ENCODE measurements at regions not wholly inside any gene's neighbourhood (a gene's known extent, or its start where the extent isn't known, plus 50 kb on each side); places are given as distances from the start of the nearest gene placed in this dataset.

GRCh38 chr10:63758080-63758479 is 236.9 kb downstream of the REEP3 start:
- no peaks in the 10 kb centered on the region for H3K79me2 ChIP-seq
- H4K20me1 ChIP-seq (ENCODE audit: insufficient read depth, poor library complexity, severe bottlenecking), result no peaks in the 10 kb centered on the region
- H3K4me3 ChIP-seq, result no peak overlapping the region
- H3K9me2 ChIP-seq (replicated peaks; ENCODE audit: insufficient read depth), result no peaks in the 10 kb centered on the region
- H3K4me1 ChIP-seq (ENCODE audit: insufficient read depth), result peaks cover 4% of the 10 kb centered on the region
- TF ChIP-seq CTCF (IDR thresholded peaks at IDR 0.05; ENCODE audit: poor library complexity) (no peak), EZH2phosphoT487 (IDR thresholded peaks at IDR 0.05; ENCODE audit: low read depth, severe bottlenecking, unreplicated experiment) (no peak), EZH2 (IDR thresholded peaks at IDR 0.05; ENCODE audit: borderline replicate concordance) (no peak)
- H3K27ac ChIP-seq, result no peak overlapping the region
- H3K36me3 ChIP-seq (replicated peaks; ENCODE audit: insufficient read depth, low read depth), result no peaks in the 10 kb centered on the region
- no peaks in the 10 kb centered on the region for H3K27me3 ChIP-seq
- H3K4me2 ChIP-seq, result no peak overlapping the region
- H2AFZ ChIP-seq, result no peak overlapping the region
- WGBS (ENCODE audit: low lambda C conversion rate, missing lambda C conversion rate), result 69% methylated on average over 1 of the region's 1 CpG
- no peaks in the 10 kb centered on the region for H3K9me3 ChIP-seq (ENCODE audit: low read depth)
- no peak for DNase-seq (ENCODE audit: low spot score)

- peaks cover 4% of the 10 kb centered on the region for H3K4me1 ChIP-seq (ENCODE audit: insufficient read depth)
Observed at GRCh38 chr10:63759335-63759734, 238.1 kb downstream of the REEP3 start.

GRCh38 chr10:63760034-63760707 is 239.0 kb downstream of the REEP3 start:
- no peak for TF ChIP-seq CTCF (IDR thresholded peaks at IDR 0.05; ENCODE audit: poor library complexity)
- TF ChIP-seq EZH2phosphoT487 (IDR thresholded peaks at IDR 0.05; ENCODE audit: low read depth, severe bottlenecking, unreplicated experiment), result no peak
- no peak for TF ChIP-seq EZH2 (IDR thresholded peaks at IDR 0.05; ENCODE audit: borderline replicate concordance)
- H3K4me3 ChIP-seq, result no peak overlapping the region
- peaks cover 4% of the 10 kb centered on the region for H3K4me1 ChIP-seq (ENCODE audit: insufficient read depth)
- H3K27me3 ChIP-seq, result no peaks in the 10 kb centered on the region
- no peak for DNase-seq (ENCODE audit: low spot score)
- H3K9me2 ChIP-seq (replicated peaks; ENCODE audit: insufficient read depth), result no peaks in the 10 kb centered on the region
- no peak overlapping the region for H3K4me2 ChIP-seq
- H3K36me3 ChIP-seq (replicated peaks; ENCODE audit: insufficient read depth, low read depth), result no peaks in the 10 kb centered on the region
- no peak overlapping the region for H3K27ac ChIP-seq
- H2AFZ ChIP-seq, result no peak overlapping the region
- no peaks in the 10 kb centered on the region for H3K79me2 ChIP-seq
- H4K20me1 ChIP-seq (ENCODE audit: insufficient read depth, poor library complexity, severe bottlenecking), result no peaks in the 10 kb centered on the region
- WGBS (ENCODE audit: low lambda C conversion rate, missing lambda C conversion rate), result 71% methylated on average over 5 of the region's 5 CpGs
- H3K9me3 ChIP-seq (ENCODE audit: low read depth), result no peaks in the 10 kb centered on the region

More at GRCh38 chr10:63759335-63759734, 238.1 kb downstream of the REEP3 start:
- Histone ChIP-seq H3K36me3 (replicated peaks; ENCODE audit: insufficient read depth, low read depth) (no peaks in the 10 kb centered on the region), H2AFZ (no peak overlapping the region), H3K27me3 (no peaks in the 10 kb centered on the region), H3K9me3 (ENCODE audit: low read depth) (no peaks in the 10 kb centered on the region), H3K27ac (no peak overlapping the region), H4K20me1 (ENCODE audit: insufficient read depth, poor library complexity, severe bottlenecking) (no peaks in the 10 kb centered on the region), H3K9me2 (replicated peaks; ENCODE audit: insufficient read depth) (no peaks in the 10 kb centered on the region), H3K79me2 (no peaks in the 10 kb centered on the region), H3K4me3 (no peak overlapping the region), H3K4me2 (no peak overlapping the region)
- DNase-seq (ENCODE audit: low spot score), result no peak
- TF ChIP-seq EZH2phosphoT487 (IDR thresholded peaks at IDR 0.05; ENCODE audit: low read depth, severe bottlenecking, unreplicated experiment) (no peak), EZH2 (IDR thresholded peaks at IDR 0.05; ENCODE audit: borderline replicate concordance) (no peak), CTCF (IDR thresholded peaks at IDR 0.05; ENCODE audit: poor library complexity) (no peak)
- WGBS (ENCODE audit: low lambda C conversion rate, missing lambda C conversion rate), result 95% methylated on average over 7 of the region's 7 CpGs

Measured in hepatocyte (in vitro differentiated cells).